Type B pancreatic cell (in vitro differentiated cells): ENCODE measurements at regions not wholly inside any gene's neighbourhood (a gene's known extent, or its start where the extent isn't known, plus 50 kb on each side); places are given as distances from the start of the nearest gene placed in this dataset.

Experiments used
- DNase-seq: peaks from one replicate; pipeline ENCODE4 v3.0.0; 2021; ENCODE audit warnings: mixed read lengths; ENCODE audit not compliant: unreplicated experiment; ENCODE audit errors: extremely low spot score
- H3K27ac Mint-ChIP-seq: 2 replicates; pipeline ENCODE4 v1.8.0; 2021; ENCODE audit warnings: mild to moderate bottlenecking, mixed read lengths
- H3K27me3 Mint-ChIP-seq: 2 replicates; pipeline ENCODE4 v1.8.0; 2021; ENCODE audit warnings: mixed read lengths
- H3K36me3 Mint-ChIP-seq: 2 replicates; pipeline ENCODE4 v1.8.0; 2021; ENCODE audit warnings: mixed read lengths
- H3K4me1 Mint-ChIP-seq: one replicate; pipeline ENCODE4 v1.8.0; 2021; ENCODE audit warnings: mixed read lengths; ENCODE audit not compliant: unreplicated experiment
- H3K4me3 Mint-ChIP-seq: 2 replicates; pipeline ENCODE4 v1.8.0; 2021; ENCODE audit warnings: mild to moderate bottlenecking, mixed read lengths
- H3K9me3 Mint-ChIP-seq: 2 replicates; pipeline ENCODE4 v1.8.0; 2021; ENCODE audit warnings: mixed read lengths
- CTCF ChIP-seq: fragments of 200-600 bp; sonication (generic); conservative IDR thresholded peaks from 2 replicates; pipeline ENCODE4 v1.5.0; 2021; ENCODE audit warnings: antibody characterized with exemption, mild to moderate bottlenecking

- Mint-ChIP-seq H3K4me3 (no peak overlapping the region), H3K4me1 (no peaks in the 10 kb centered on the region), H3K27ac (no peak overlapping the region), H3K9me3 (no peaks in the 10 kb centered on the region), H3K36me3 (no peaks in the 10 kb centered on the region), H3K27me3 (no peaks in the 10 kb centered on the region)
- TF ChIP-seq CTCF, result no peak
- no peak for DNase-seq
These were observed 1667.8 kb downstream of the KCNT2 start for GRCh38 chr1:194940336-194941030.

- H3K4me3 Mint-ChIP-seq, result no peak overlapping the region
- H3K4me1 Mint-ChIP-seq, result peaks cover 5% of the 10 kb centered on the region
- no peak overlapping the region for H3K27ac Mint-ChIP-seq
- no peak for DNase-seq
- H3K9me3 Mint-ChIP-seq, result no peaks in the 10 kb centered on the region
- no peak for TF ChIP-seq CTCF
- no peaks in the 10 kb centered on the region for H3K36me3 Mint-ChIP-seq
- no peaks in the 10 kb centered on the region for H3K27me3 Mint-ChIP-seq
These were observed 1672.4 kb downstream of the KCNT2 start for GRCh38 chr1:194935864-194936263.

- no peaks in the 10 kb centered on the region for H3K27me3 Mint-ChIP-seq
- no peak overlapping the region for H3K27ac Mint-ChIP-seq
- no peak for DNase-seq
- TF ChIP-seq CTCF, result no peak
- peaks cover 5% of the 10 kb centered on the region for H3K4me1 Mint-ChIP-seq
- H3K36me3 Mint-ChIP-seq, result no peaks in the 10 kb centered on the region
- H3K9me3 Mint-ChIP-seq, result no peaks in the 10 kb centered on the region
- H3K4me3 Mint-ChIP-seq, result no peak overlapping the region
These were observed 1677.1 kb downstream of the KCNT2 start for GRCh38 chr1:194931166-194931565.

GRCh38 chr1:194930132-194930531, 1678.1 kb downstream of the KCNT2 start:
- H3K27me3 Mint-ChIP-seq, result no peaks in the 10 kb centered on the region
- no peaks in the 10 kb centered on the region for H3K9me3 Mint-ChIP-seq
- no peaks in the 10 kb centered on the region for H3K36me3 Mint-ChIP-seq
- peaks cover 5% of the 10 kb centered on the region for H3K4me1 Mint-ChIP-seq
- H3K4me3 Mint-ChIP-seq, result no peak overlapping the region
- no peak for TF ChIP-seq CTCF
- DNase-seq, result no peak
- no peak overlapping the region for H3K27ac Mint-ChIP-seq

GRCh38 chr1:194929357-194929756, 1678.9 kb downstream of the KCNT2 start:
- Mint-ChIP-seq H3K27me3 (no peaks in the 10 kb centered on the region), H3K9me3 (no peaks in the 10 kb centered on the region), H3K4me1 (peaks cover 5% of the 10 kb centered on the region), H3K27ac (no peak overlapping the region), H3K4me3 (no peak overlapping the region), H3K36me3 (no peaks in the 10 kb centered on the region)
- TF ChIP-seq CTCF, result no peak
- no peak for DNase-seq
